ENCODE measurements at regions not wholly inside any gene's neighbourhood (a gene's known extent, or its start where the extent isn't known, plus 50 kb on each side); places are given as distances from the start of the nearest gene placed in this dataset.

DNA sequence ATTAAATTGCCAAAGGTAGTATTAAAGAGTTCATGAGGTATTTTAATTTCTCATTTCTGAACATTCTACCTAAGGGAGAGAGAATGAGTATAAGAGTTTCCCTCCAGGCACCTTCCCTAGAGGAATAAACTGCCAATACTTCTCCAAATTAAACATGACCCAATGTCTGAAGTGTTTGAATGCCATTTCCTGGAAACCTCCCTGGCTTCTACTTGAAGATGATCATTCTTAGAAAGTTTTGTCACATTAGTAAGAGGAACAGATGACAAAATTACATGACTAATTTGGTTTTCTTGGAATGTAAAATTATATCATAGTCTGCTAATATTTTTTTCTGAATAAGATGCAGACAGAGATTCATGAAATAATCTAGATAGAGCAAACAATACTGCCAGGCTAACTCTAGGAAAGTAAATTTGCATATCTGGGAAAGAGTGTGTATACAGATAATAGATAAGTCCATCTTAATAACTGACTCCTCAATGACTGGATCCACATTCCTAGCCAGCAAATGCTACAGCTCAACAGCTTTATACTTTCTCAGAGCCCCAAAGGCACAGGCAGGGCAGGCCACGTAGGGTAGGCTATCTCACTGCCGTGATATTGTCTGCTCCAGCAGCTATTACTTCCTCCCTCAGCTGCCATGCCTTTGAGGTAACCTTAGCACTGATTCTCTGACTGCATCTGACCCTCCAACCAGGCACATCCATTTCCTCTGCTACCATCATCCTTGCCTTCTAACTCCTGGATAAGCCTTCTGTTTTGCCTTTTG, 630.8 kb upstream of the PIK3C3 start:
- peaks cover 2% of the 10 kb centered on the region for H3K4me1 Mint-ChIP-seq
- WGBS, 2 experiments (ENCODE audit: insufficient coverage in 1 of 2, insufficient read length in 1 of 2) = 92 to 95% methylated on average over 2 of the region's 2 CpGs
- no peaks in the 10 kb centered on the region for H3K36me3 ChIP-seq (ENCODE audit: control insufficient read depth, insufficient read depth, low read length)
- no peak for TF ChIP-seq CTCF (conservative IDR thresholded peaks at IDR 0.05)
- peaks cover 10% of the 10 kb centered on the region for H3K9me3 Mint-ChIP-seq
- no peak overlapping the region for H3K4me3 Mint-ChIP-seq
- no peaks in the 10 kb centered on the region for H3K27me3 Mint-ChIP-seq (ENCODE audit: insufficient read depth)
- no peak overlapping the region for H3K27ac Mint-ChIP-seq
- no peak for DNase-seq
- peaks cover 8% of the 10 kb centered on the region for H3K9me3 ChIP-seq (ENCODE audit: control insufficient read depth, low read length)
- no peak overlapping the region for H3K27ac ChIP-seq (ENCODE audit: low read depth, low read length)
- no peaks in the 10 kb centered on the region for H3K4me1 ChIP-seq (ENCODE audit: control insufficient read depth, insufficient read depth, low read length)
- H3K27me3 ChIP-seq (ENCODE audit: control insufficient read depth, insufficient read depth, low read length, poor library complexity, severe bottlenecking) = no peaks in the 10 kb centered on the region
- H3K36me3 Mint-ChIP-seq (ENCODE audit: low read depth) = peaks cover 5% of the 10 kb centered on the region
- no peak overlapping the region for H3K9ac ChIP-seq (ENCODE audit: extremely low read depth, low read length, poor library complexity, severe bottlenecking)
- no peak overlapping the region for H3K4me3 ChIP-seq (ENCODE audit: low read length)

DNA sequence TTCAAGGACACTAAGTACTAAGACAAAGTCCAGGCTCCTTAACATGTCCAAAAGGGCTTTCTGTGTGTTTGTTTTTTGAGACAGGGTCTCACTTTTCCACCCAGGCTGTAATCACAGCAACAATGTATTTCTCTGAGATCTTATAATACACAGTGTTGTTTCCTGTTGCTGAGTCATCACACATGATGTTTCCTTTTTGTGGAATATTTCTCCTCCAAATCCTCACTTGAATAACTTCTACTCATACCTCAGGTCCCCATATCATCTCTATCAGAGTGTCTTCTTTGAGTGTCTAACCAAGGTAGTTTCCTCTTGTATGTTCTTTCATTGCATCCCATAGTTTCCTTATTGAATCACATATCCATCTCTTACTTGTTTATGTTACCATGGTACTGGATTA, 632.0 kb upstream of the PIK3C3 start:
- peaks cover 8% of the 10 kb centered on the region for H3K9me3 ChIP-seq (ENCODE audit: control insufficient read depth, low read length)
- no peak overlapping the region for H3K9ac ChIP-seq (ENCODE audit: extremely low read depth, low read length, poor library complexity, severe bottlenecking)
- no peak overlapping the region for H3K27ac ChIP-seq (ENCODE audit: low read depth, low read length)
- no peaks in the 10 kb centered on the region for H3K36me3 ChIP-seq (ENCODE audit: control insufficient read depth, insufficient read depth, low read length)
- Mint-ChIP-seq H3K36me3 (ENCODE audit: low read depth) (peaks cover 5% of the 10 kb centered on the region), H3K27ac (no peak overlapping the region), H3K9me3 (peaks cover 8% of the 10 kb centered on the region), H3K4me3 (no peak overlapping the region), H3K27me3 (ENCODE audit: insufficient read depth) (no peaks in the 10 kb centered on the region), H3K4me1 (peaks cover 2% of the 10 kb centered on the region)
- DNase-seq = no peak
- no peak for TF ChIP-seq CTCF (conservative IDR thresholded peaks at IDR 0.05)
- no peaks in the 10 kb centered on the region for H3K4me1 ChIP-seq (ENCODE audit: control insufficient read depth, insufficient read depth, low read length)
- no peak overlapping the region for H3K4me3 ChIP-seq (ENCODE audit: low read length)
- H3K27me3 ChIP-seq (ENCODE audit: control insufficient read depth, insufficient read depth, low read length, poor library complexity, severe bottlenecking) = no peaks in the 10 kb centered on the region

- Histone ChIP-seq H3K4me1 (ENCODE audit: control insufficient read depth, insufficient read depth, low read length) (no peaks in the 10 kb centered on the region), H3K36me3 (ENCODE audit: control insufficient read depth, insufficient read depth, low read length) (no peaks in the 10 kb centered on the region), H3K9me3 (ENCODE audit: control insufficient read depth, low read length) (peaks cover 8% of the 10 kb centered on the region), H3K9ac (ENCODE audit: extremely low read depth, low read length, poor library complexity, severe bottlenecking) (no peak overlapping the region), H3K4me3 (ENCODE audit: low read length) (no peak overlapping the region), H3K27me3 (ENCODE audit: control insufficient read depth, insufficient read depth, low read length, poor library complexity, severe bottlenecking) (no peaks in the 10 kb centered on the region), H3K27ac (ENCODE audit: low read depth, low read length) (no peak overlapping the region)
- DNase-seq = no peak
- TF ChIP-seq CTCF (conservative IDR thresholded peaks at IDR 0.05) = no peak
- Mint-ChIP-seq H3K4me1 (peaks cover 2% of the 10 kb centered on the region), H3K36me3 (ENCODE audit: low read depth) (no peaks in the 10 kb centered on the region), H3K27me3 (ENCODE audit: insufficient read depth) (no peaks in the 10 kb centered on the region), H3K9me3 (peaks cover 12% of the 10 kb centered on the region), H3K4me3 (no peak overlapping the region), H3K27ac (no peak overlapping the region)
- WGBS, 2 experiments (ENCODE audit: insufficient coverage in 1 of 2, insufficient read length in 1 of 2) = 98% methylated on average over 2 of the region's 2 CpGs; no CpG with 5 or more reads in 1 of the 2 experiments
These were observed 634.9 kb upstream of the PIK3C3 start for GRCh38 chr18:41320100-41320499.

Data from endodermal cell (in vitro differentiated cells).